ENCODE measurements at regions not wholly inside any gene's neighbourhood (a gene's known extent, or its start where the extent isn't known, plus 50 kb on each side); places are given as distances from the start of the nearest gene placed in this dataset.

DNA sequence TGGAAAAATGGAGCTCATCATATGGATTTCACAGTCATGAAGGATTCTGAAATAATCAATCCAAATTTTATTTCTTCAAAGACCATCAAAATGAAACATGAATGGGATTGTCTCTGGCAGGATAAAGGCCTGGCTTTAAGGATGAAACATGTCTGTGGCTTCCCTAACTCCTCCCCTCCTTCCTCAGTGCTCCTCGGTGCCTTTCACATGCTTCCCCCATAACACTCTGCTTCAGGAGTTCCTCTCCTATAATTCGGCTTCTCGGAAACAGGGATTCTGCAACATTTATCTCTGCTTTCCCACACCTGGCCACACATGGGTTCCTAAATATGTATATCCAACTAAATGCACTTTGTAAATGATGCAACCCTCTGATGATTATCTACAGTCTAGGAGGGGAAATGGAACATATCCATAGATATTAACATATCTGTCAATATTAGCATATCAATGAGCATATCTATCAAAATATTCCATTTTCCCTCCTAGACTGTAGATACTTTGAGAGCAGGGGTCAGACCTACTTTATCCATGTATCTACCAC is 153.8 kb downstream of the PLPP3 start:
- H3K36me3 Mint-ChIP-seq = no peaks in the 10 kb centered on the region
- peaks cover 6% of the 10 kb centered on the region for H3K4me1 Mint-ChIP-seq (ENCODE audit: unreplicated experiment)
- H3K4me3 Mint-ChIP-seq = no peak overlapping the region
- H3K27ac Mint-ChIP-seq = no peak overlapping the region
- no peaks in the 10 kb centered on the region for H3K27me3 Mint-ChIP-seq
- DNase-seq (ENCODE audit: extremely low spot score, unreplicated experiment) = no peak
- no peaks in the 10 kb centered on the region for H3K9me3 Mint-ChIP-seq
- TF ChIP-seq, protein P1, sequence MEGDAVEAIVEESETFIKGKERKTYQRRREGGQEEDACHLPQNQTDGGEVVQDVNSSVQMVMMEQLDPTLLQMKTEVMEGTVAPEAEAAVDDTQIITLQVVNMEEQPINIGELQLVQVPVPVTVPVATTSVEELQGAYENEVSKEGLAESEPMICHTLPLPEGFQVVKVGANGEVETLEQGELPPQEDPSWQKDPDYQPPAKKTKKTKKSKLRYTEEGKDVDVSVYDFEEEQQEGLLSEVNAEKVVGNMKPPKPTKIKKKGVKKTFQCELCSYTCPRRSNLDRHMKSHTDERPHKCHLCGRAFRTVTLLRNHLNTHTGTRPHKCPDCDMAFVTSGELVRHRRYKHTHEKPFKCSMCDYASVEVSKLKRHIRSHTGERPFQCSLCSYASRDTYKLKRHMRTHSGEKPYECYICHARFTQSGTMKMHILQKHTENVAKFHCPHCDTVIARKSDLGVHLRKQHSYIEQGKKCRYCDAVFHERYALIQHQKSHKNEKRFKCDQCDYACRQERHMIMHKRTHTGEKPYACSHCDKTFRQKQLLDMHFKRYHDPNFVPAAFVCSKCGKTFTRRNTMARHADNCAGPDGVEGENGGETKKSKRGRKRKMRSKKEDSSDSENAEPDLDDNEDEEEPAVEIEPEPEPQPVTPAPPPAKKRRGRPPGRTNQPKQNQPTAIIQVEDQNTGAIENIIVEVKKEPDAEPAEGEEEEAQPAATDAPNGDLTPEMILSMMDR (conservative IDR thresholded peaks at IDR 0.05) = no peak

DNA sequence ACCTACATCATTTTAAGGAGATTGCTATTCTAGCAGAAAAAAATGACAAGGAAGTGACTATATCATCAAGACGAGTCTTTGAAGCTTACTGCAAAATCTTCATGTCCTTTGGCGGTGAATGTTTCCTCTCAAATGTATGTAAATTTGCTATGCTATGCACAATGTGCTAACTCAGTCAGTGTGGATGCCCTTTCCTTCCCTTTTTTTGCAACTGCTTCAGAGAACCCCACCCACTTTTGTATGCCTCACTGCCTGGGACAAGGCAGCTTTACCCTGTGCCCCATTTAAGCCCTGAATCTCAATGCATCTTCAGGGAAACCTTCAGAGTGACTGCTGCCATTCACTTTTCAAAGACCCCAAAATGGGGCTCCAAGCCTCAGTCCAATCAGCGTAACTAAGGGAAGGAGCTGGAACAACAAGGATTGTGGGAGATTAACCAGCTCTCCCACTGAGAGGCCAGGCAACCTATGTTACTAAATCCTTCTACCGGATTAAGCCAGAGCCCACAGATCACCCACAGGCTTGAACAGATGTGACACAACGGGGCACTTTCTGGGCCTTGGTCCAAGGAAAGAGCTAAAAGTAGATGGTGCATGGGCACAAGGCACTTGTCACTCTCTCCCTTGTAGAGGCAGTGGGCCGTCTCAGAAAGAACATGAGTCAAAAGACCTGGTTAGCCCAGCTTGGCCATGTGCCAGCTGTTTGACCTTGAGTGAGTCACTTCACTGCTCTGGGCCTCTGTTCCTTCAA is 154.4 kb downstream of the PLPP3 start:
- no peak overlapping the region for H3K4me3 Mint-ChIP-seq
- no peaks in the 10 kb centered on the region for H3K9me3 Mint-ChIP-seq
- DNase-seq (ENCODE audit: extremely low spot score, unreplicated experiment) = no peak
- H3K4me1 Mint-ChIP-seq (ENCODE audit: unreplicated experiment) = peaks cover 1% of the 10 kb centered on the region
- TF ChIP-seq, protein P1 (conservative IDR thresholded peaks at IDR 0.05) = no peak
- no peaks in the 10 kb centered on the region for H3K36me3 Mint-ChIP-seq
- H3K27ac Mint-ChIP-seq = no peak overlapping the region
- H3K27me3 Mint-ChIP-seq = no peaks in the 10 kb centered on the region

DNA sequence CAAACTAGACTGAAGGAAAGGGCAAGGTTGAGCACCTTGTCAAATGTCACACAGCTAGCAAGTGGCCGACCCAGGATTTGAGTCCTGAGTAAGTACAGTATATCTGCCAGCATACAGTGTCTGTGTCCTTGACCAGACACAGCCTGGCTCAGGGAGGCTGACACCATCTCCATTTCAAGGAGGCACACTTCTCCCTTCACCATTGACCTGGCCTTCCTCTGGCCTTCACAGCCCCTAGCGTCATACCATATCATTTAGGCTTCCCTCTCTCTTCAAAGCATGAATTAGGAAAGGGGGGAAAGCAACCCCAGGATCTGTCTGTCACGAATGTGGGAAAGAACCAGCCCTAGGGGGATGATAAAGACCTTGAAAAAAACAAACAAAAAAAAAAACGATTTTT is 155.6 kb downstream of the PLPP3 start:
- Mint-ChIP-seq H3K4me1 (ENCODE audit: unreplicated experiment) (peaks cover 8% of the 10 kb centered on the region), H3K27ac (no peak overlapping the region), H3K27me3 (no peaks in the 10 kb centered on the region), H3K36me3 (no peaks in the 10 kb centered on the region), H3K4me3 (no peak overlapping the region), H3K9me3 (no peaks in the 10 kb centered on the region)
- TF ChIP-seq, protein P1 (conservative IDR thresholded peaks at IDR 0.05) = no peak
- no peak for DNase-seq (ENCODE audit: extremely low spot score, unreplicated experiment)

DNA sequence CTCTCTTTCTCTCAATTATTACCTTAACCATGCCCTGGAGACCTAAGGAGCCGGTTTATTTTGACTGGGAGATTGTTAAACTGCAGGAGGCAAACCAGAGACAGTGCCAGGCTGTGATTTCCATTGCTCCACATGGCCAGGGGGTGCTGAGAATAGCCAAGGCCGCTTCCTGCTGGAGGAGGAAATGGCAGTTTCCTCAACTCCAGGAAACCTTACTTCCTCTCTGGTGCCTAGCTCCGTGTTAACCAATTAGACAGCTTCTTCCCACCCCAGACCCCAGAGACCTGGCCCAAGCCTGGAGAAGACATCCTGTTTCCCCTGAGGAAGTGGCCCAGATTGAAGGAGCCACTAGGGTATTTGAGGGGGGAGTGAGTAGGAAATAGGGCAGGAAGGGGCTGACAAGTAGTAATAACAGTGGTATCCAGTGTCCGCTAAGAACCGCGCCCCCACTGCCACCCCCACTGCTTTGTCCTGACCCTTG is 161.2 kb downstream of the PLPP3 start:
- no peak overlapping the region for H3K4me3 Mint-ChIP-seq
- H3K27me3 Mint-ChIP-seq = no peaks in the 10 kb centered on the region
- DNase-seq (ENCODE audit: extremely low spot score, unreplicated experiment) = no peak
- H3K9me3 Mint-ChIP-seq = no peaks in the 10 kb centered on the region
- no peak overlapping the region for H3K27ac Mint-ChIP-seq
- H3K4me1 Mint-ChIP-seq (ENCODE audit: unreplicated experiment) = peaks cover 42% of the 10 kb centered on the region
- TF ChIP-seq, protein P1 (conservative IDR thresholded peaks at IDR 0.05) = no peak
- H3K36me3 Mint-ChIP-seq = no peaks in the 10 kb centered on the region

DNA sequence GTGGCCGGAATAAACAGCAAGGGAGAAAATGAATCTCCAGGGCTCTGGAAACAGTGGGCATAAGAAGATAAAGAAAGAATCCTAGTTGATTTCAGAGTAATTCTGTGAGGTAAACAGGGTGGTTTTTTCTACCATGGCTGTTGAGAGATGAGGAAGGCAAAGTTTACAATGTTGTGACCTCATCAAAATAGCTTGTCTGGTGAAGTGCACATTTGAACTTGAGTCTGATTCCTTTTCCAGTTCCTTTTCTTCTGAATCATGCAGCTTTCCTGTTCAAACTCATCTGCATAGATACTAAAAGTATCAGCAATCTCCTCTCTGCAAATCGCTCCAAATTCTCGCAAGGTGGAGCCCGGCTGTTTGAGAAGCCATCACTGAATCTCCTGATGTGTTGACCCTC is 161.7 kb downstream of the PLPP3 start:
- no peak for DNase-seq (ENCODE audit: extremely low spot score, unreplicated experiment)
- Mint-ChIP-seq H3K27ac (no peak overlapping the region), H3K27me3 (no peaks in the 10 kb centered on the region), H3K4me3 (no peak overlapping the region), H3K4me1 (ENCODE audit: unreplicated experiment) (peaks cover 42% of the 10 kb centered on the region), H3K9me3 (no peaks in the 10 kb centered on the region), H3K36me3 (no peaks in the 10 kb centered on the region)
- TF ChIP-seq, protein P1 (conservative IDR thresholded peaks at IDR 0.05) = no peak
